Activated CD8-positive, alpha-beta memory T cell treated with anti-CD3 and anti-CD28 coated beads, Interleukin-2, amount 50 U/mL, for 4 hours (primary cell): ENCODE measurements at regions not wholly inside any gene's neighbourhood (a gene's known extent, or its start where the extent isn't known, plus 50 kb on each side); places are given as distances from the start of the nearest gene placed in this dataset.
"Not testable (repeated sequence)": the region's sequence is repeated elsewhere in the genome, so short reads cannot be mapped to it uniquely, and the experiment has no call there.

Experiments used
- DNase-seq: peaks from one replicate; pipeline ENCODE4 v3.0.0-alpha.2; 2020

GRCh38 chr18:38250971-38251370 lies 685.4 kb upstream of the CELF4 start:
- DNase-seq: no peak

GRCh38 chr18:38244480-38244879 lies 678.9 kb upstream of the CELF4 start:
- DNase-seq: no peak

GRCh38 chr18:38243291-38243690 lies 677.7 kb upstream of the CELF4 start:
- no peak for DNase-seq

- DNase-seq: no peak
These were observed 676.1 kb upstream of the CELF4 start for GRCh38 chr18:38241736-38242135.

GRCh38 chr18:38241216-38241615 lies 675.6 kb upstream of the CELF4 start:
- DNase-seq: no peak

GRCh38 chr18:38239606-38240005 lies 674.0 kb upstream of the CELF4 start:
- DNase-seq: no peak

GRCh38 chr18:38237796-38238195 lies 672.2 kb upstream of the CELF4 start:
- no peak for DNase-seq

GRCh38 chr18:38221476-38222100 lies 656.0 kb upstream of the CELF4 start:
- DNase-seq: no peak

GRCh38 chr18:38198956-38199355 lies 633.4 kb upstream of the CELF4 start:
- no peak for DNase-seq

GRCh38 chr18:38198526-38198925 lies 632.9 kb upstream of the CELF4 start:
- no peak for DNase-seq

GRCh38 chr18:38186491-38186890 lies 620.9 kb upstream of the CELF4 start:
- DNase-seq: no peak

GRCh38 chr18:38174594-38174993 lies 609.0 kb upstream of the CELF4 start:
- DNase-seq: no peak

- DNase-seq: no peak
These were observed 608.6 kb upstream of the CELF4 start for GRCh38 chr18:38174173-38174572.

- no peak for DNase-seq
These were observed 605.2 kb upstream of the CELF4 start for GRCh38 chr18:38170845-38171244.

GRCh38 chr18:38167623-38168022 lies 602.0 kb upstream of the CELF4 start:
- no peak for DNase-seq

GRCh38 chr18:38153116-38153515 lies 587.5 kb upstream of the CELF4 start:
- not testable (repeated sequence) for DNase-seq

GRCh38 chr18:38116716-38117115 lies 551.1 kb upstream of the CELF4 start:
- DNase-seq: no peak

- DNase-seq: no peak
These were observed 549.6 kb upstream of the CELF4 start for GRCh38 chr18:38115201-38115600.

GRCh38 chr18:38087538-38087937 lies 521.9 kb upstream of the CELF4 start:
- no peak for DNase-seq

GRCh38 chr18:38081516-38081915 lies 515.9 kb upstream of the CELF4 start:
- DNase-seq: no peak

GRCh38 chr18:38077229-38077628 lies 511.6 kb upstream of the CELF4 start:
- DNase-seq: no peak

GRCh38 chr18:38076346-38077070 lies 510.9 kb upstream of the CELF4 start:
- DNase-seq: no peak

GRCh38 chr18:38074298-38074876 lies 508.8 kb upstream of the CELF4 start:
- DNase-seq: no peak

- no peak for DNase-seq
These were observed 502.2 kb upstream of the CELF4 start for GRCh38 chr18:38067821-38068220.
